ENCODE measurements at regions not wholly inside any gene's neighbourhood (a gene's known extent, or its start where the extent isn't known, plus 50 kb on each side); places are given as distances from the start of the nearest gene placed in this dataset.

DNA sequence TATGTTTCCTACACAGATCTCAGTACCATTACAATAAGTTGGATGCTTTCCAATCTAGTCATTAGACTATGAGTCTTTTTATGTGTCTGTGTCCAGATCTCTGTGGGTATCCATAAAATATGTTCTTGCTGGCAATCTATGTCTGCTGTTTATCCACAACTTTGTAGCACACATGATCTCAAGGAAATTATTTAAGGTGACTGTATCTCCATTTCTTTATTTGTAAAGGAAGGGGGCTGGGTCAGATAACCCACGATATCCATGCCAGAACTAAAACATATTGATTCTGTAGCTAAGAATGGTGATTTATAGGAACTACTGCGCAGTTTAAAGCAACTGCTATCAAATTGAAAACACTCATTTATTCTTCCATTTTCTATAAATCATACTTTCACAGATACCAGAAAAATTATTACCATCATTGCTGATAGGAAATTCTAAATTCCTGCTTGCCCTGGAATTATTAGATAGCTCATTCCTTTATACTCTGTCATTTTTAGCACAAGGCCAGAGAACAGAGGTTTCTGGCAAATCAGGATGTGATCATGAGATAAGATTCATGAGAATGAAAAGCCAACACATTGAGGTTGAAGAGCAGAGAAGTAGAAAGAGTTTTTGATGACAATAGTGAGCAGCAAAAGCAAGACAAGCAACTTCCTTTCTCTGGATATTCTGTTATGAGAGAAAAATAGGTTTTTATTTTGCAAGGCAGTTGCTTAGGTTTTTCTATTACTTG, 851.4 kb upstream of the CITED2 start:
- no peaks in the 10 kb centered on the region for H3K36me3 ChIP-seq
- DNase-seq = no peak
- H3K4me1 ChIP-seq = no peaks in the 10 kb centered on the region
- no peaks in the 10 kb centered on the region for H3K27me3 ChIP-seq
- no peak overlapping the region for H3K4me3 ChIP-seq
- no peaks in the 10 kb centered on the region for H3K9me3 ChIP-seq
- TF ChIP-seq POLR2A (IDR thresholded peaks at IDR 0.05) (no peak), CTCF (IDR thresholded peaks at IDR 0.05) (no peak)
- no peak overlapping the region for H3K27ac ChIP-seq

DNA sequence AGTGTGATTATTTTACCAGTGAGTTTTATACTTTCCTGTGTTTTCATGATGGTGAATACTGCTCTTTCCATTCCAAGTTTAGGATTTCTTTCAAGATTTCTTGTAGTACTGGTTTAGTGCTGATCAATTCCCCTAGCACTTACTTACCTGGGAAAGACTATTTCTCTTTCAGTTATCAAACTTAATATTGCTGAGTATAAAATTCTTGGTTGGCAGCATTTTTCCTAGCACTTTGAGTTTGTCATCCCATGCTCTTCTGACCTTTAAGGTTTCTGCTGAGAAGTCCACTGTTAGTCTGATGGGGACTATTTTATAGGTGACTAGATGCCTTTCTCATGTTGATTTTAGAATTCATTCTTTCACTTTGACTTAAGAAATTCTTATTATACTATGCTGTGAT, 842.8 kb upstream of the CITED2 start:
- no peaks in the 10 kb centered on the region for H3K36me3 ChIP-seq
- H3K9me3 ChIP-seq = peaks cover 0 to 4% (median 0%) of the 10 kb centered on the region in 4 donors
- TF ChIP-seq POLR2A (IDR thresholded peaks at IDR 0.05) = no peak
- no peak for TF ChIP-seq CTCF (IDR thresholded peaks at IDR 0.05)
- H3K27ac ChIP-seq = no peak overlapping the region
- H3K4me3 ChIP-seq = no peak overlapping the region
- DNase-seq = no peak
- no peaks in the 10 kb centered on the region for H3K4me1 ChIP-seq
- no peaks in the 10 kb centered on the region for H3K27me3 ChIP-seq

DNA sequence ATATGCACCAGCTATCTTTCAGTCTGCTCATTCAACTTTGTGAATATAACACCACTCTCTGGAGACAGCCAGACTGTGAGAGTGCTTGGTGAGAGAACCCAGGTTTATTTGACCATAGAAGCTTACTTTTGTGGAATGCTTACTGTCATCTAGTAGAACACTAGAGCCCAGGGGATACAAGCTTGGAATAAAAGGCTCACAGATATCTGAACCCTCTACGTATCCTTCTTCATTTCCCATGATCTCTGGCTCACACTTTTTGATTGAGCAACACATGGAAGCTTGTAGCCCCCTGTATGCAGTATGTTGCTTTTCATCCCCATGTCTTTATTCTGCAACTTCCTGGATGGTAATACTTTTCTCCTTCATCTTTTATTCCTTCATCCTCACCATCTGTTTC, 835.3 kb upstream of the CITED2 start:
- DNase-seq = no peak
- H3K27ac ChIP-seq = no peak overlapping the region
- no peak for TF ChIP-seq POLR2A (IDR thresholded peaks at IDR 0.05)
- no peak for TF ChIP-seq CTCF (IDR thresholded peaks at IDR 0.05)
- no peaks in the 10 kb centered on the region for H3K4me1 ChIP-seq
- no peak overlapping the region for H3K4me3 ChIP-seq
- H3K36me3 ChIP-seq = no peaks in the 10 kb centered on the region
- no peaks in the 10 kb centered on the region for H3K27me3 ChIP-seq
- H3K9me3 ChIP-seq = no peaks in the 10 kb centered on the region

DNA sequence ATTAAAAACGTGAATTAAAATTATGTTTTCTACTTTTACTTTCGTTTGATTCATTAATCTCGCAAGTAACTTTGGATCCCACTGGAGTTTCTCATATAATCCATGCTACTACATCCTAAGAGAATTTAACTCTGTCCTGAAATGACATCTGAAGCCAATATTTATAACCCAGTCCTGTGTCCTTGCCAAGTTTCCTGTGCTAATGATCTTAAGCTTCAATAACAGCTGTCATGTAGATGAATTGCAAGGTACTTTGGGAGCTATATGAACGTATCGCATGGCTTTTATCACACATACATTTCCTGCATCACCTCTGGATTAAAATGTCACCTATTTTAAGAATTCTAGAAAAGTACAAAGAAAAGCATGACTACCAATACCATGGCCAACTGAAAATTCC, 833.8 kb upstream of the CITED2 start:
- Histone ChIP-seq H3K4me1 (no peaks in the 10 kb centered on the region), H3K9me3 (no peaks in the 10 kb centered on the region), H3K27ac (no peak overlapping the region), H3K4me3 (no peak overlapping the region), H3K36me3 (no peaks in the 10 kb centered on the region), H3K27me3 (no peaks in the 10 kb centered on the region)
- no peak for DNase-seq
- TF ChIP-seq CTCF (IDR thresholded peaks at IDR 0.05) (no peak), POLR2A (IDR thresholded peaks at IDR 0.05) (no peak)

- Histone ChIP-seq H3K4me1 (no peaks in the 10 kb centered on the region), H3K36me3 (no peaks in the 10 kb centered on the region), H3K9me3 (no peaks in the 10 kb centered on the region), H3K4me3 (no peak overlapping the region), H3K27me3 (no peaks in the 10 kb centered on the region), H3K27ac (no peak overlapping the region)
- TF ChIP-seq CTCF (IDR thresholded peaks at IDR 0.05) (no peak), POLR2A (IDR thresholded peaks at IDR 0.05) (no peak)
- DNase-seq = no peak
Measured at GRCh38 chr6:140205795-140206593, 831.5 kb upstream of the CITED2 start.

All from Peyer's patch (tissue), 4 donors.